ENCODE measurements at regions not wholly inside any gene's neighbourhood (a gene's known extent, or its start where the extent isn't known, plus 50 kb on each side); places are given as distances from the start of the nearest gene placed in this dataset.

GRCh38 chr5:93022796-93023447, 558.1 kb downstream of the NR2F1-AS1 start:
- H3K4me3 ChIP-seq = no peak overlapping the region
- H3K9me3 ChIP-seq = no peaks in the 10 kb centered on the region
- no peak for DNase-seq
- ATAC-seq = no peak
- no peaks in the 10 kb centered on the region for H3K36me3 ChIP-seq
- intact Hi-C loops (cut with DNase I) = no loop called here
- no peaks in the 10 kb centered on the region for H3K4me1 ChIP-seq
- no peaks in the 10 kb centered on the region for H3K27me3 ChIP-seq (ENCODE audit: low read depth)
- no peak overlapping the region for H3K27ac ChIP-seq
- TF ChIP-seq CTCF (IDR thresholded peaks at IDR 0.05) = no peak

GRCh38 chr5:93022211-93022610, 558.8 kb downstream of the NR2F1-AS1 start:
- ATAC-seq = no peak
- no peak for DNase-seq
- intact Hi-C loops (cut with DNase I) = no loop called here
- no peak for TF ChIP-seq CTCF (IDR thresholded peaks at IDR 0.05)
- H3K4me3 ChIP-seq = no peak overlapping the region
- H3K36me3 ChIP-seq = no peaks in the 10 kb centered on the region
- H3K9me3 ChIP-seq = no peaks in the 10 kb centered on the region
- no peak overlapping the region for H3K27ac ChIP-seq
- H3K4me1 ChIP-seq = no peaks in the 10 kb centered on the region
- no peaks in the 10 kb centered on the region for H3K27me3 ChIP-seq (ENCODE audit: low read depth)

- intact Hi-C loops (cut with DNase I) = no loop called here
- DNase-seq (no peak), ATAC-seq (no peak)
- no peaks in the 10 kb centered on the region for H3K36me3 ChIP-seq
- H3K27ac ChIP-seq = no peak overlapping the region
- H3K4me1 ChIP-seq = no peaks in the 10 kb centered on the region
- H3K9me3 ChIP-seq = no peaks in the 10 kb centered on the region
- H3K4me3 ChIP-seq = no peak overlapping the region
- H3K27me3 ChIP-seq (ENCODE audit: low read depth) = no peaks in the 10 kb centered on the region
- TF ChIP-seq CTCF (IDR thresholded peaks at IDR 0.05) = no peak
Observed at GRCh38 chr5:93019896-93020295, 561.1 kb downstream of the NR2F1-AS1 start.

GRCh38 chr5:93018461-93018860, 562.6 kb downstream of the NR2F1-AS1 start:
- intact Hi-C loops (cut with DNase I) = no loop called here

GRCh38 chr5:93017849-93018248, 563.2 kb downstream of the NR2F1-AS1 start:
- ATAC-seq (no peak), DNase-seq (no peak)
- no peak overlapping the region for H3K27ac ChIP-seq
- H3K9me3 ChIP-seq = no peaks in the 10 kb centered on the region
- intact Hi-C loops (cut with DNase I) = no loop called here
- no peaks in the 10 kb centered on the region for H3K4me1 ChIP-seq
- no peak for TF ChIP-seq CTCF (IDR thresholded peaks at IDR 0.05)
- no peaks in the 10 kb centered on the region for H3K27me3 ChIP-seq (ENCODE audit: low read depth)
- no peaks in the 10 kb centered on the region for H3K36me3 ChIP-seq
- no peak overlapping the region for H3K4me3 ChIP-seq

More at GRCh38 chr5:93018461-93018860, 562.6 kb downstream of the NR2F1-AS1 start:
- Histone ChIP-seq H3K36me3 (no peaks in the 10 kb centered on the region), H3K4me1 (no peaks in the 10 kb centered on the region), H3K27me3 (ENCODE audit: low read depth) (no peaks in the 10 kb centered on the region), H3K9me3 (no peaks in the 10 kb centered on the region), H3K4me3 (no peak overlapping the region), H3K27ac (no peak overlapping the region)
- DNase-seq (no peak), ATAC-seq (no peak)
- no peak for TF ChIP-seq CTCF (IDR thresholded peaks at IDR 0.05)

All from lower lobe of right lung (tissue), 2 donors.